ENCODE measurements at regions not wholly inside any gene's neighbourhood (a gene's known extent, or its start where the extent isn't known, plus 50 kb on each side); places are given as distances from the start of the nearest gene placed in this dataset.
A peak's percentile ranks its signal among the peaks of the same experiment; 100 is the strongest.
"Not testable (repeated sequence)": the region's sequence is repeated elsewhere in the genome, so short reads cannot be mapped to it uniquely, and the experiment has no call there.

DNA sequence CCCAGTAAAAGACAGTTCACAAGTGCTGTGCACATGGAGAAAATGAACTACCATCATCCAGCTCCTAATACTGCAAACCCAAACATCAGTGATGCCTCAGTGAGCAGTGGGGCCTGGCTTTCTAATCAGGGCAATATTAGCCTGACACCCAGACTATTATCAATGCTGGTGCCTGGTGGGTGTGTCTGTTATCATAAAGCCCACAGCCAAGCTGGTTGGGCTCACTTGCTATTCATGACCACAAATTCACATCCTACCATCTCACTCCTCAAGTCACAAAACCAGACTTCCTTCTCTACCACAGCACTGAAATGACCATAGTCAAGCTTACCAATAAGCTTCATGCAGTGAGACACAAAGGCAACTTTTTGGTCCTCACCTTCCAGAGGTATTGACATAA is 180.8 kb upstream of the PLN start:
- no peaks in the 10 kb centered on the region for H3K27me3 ChIP-seq (ENCODE audit: control insufficient read depth, insufficient read depth, low read length)
- no peaks in the 10 kb centered on the region for H3K9me3 ChIP-seq (replicated peaks; ENCODE audit: low read length)
- peaks cover 2% of the 10 kb centered on the region for H3K4me1 ChIP-seq (ENCODE audit: control insufficient read depth, insufficient read depth, low read length)
- no peaks in the 10 kb centered on the region for H3K36me3 ChIP-seq (ENCODE audit: insufficient read depth, low read length)
- H3K4me2 ChIP-seq (ENCODE audit: low read length), result no peak overlapping the region
- no peak overlapping the region for H3K4me3 ChIP-seq (ENCODE audit: low read length)
- H3K9ac ChIP-seq (ENCODE audit: low read depth, low read length), result no peak overlapping the region

DNA sequence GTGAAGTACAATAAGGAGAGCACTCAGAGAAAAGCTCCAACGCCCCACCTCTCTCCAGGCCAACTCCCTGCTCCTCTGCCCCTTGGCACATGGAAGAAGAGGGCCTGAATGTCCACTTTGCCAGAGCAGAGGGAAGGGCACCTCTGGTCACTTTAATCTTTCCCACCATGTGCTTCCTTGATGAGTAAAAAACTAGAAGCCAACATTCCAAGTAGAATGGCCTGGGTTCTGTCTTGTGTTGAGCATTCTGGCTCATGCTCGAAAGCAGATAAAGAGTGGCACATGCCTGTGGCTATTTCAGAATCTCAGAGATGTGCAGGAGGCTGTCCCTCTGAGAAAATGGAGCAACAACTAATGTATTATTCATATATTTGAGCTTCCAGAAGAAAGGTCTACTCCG is 177.4 kb upstream of the PLN start:
- peaks cover 5% of the 10 kb centered on the region for H3K4me1 ChIP-seq (ENCODE audit: control insufficient read depth, insufficient read depth, low read length)
- H3K9ac ChIP-seq (ENCODE audit: low read depth, low read length), result no peak overlapping the region
- H3K27me3 ChIP-seq (ENCODE audit: control insufficient read depth, insufficient read depth, low read length), result no peaks in the 10 kb centered on the region
- no peak overlapping the region for H3K4me2 ChIP-seq (ENCODE audit: low read length)
- H3K36me3 ChIP-seq (ENCODE audit: insufficient read depth, low read length), result no peaks in the 10 kb centered on the region
- no peak overlapping the region for H3K4me3 ChIP-seq (ENCODE audit: low read length)
- no peaks in the 10 kb centered on the region for H3K9me3 ChIP-seq (replicated peaks; ENCODE audit: low read length)

DNA sequence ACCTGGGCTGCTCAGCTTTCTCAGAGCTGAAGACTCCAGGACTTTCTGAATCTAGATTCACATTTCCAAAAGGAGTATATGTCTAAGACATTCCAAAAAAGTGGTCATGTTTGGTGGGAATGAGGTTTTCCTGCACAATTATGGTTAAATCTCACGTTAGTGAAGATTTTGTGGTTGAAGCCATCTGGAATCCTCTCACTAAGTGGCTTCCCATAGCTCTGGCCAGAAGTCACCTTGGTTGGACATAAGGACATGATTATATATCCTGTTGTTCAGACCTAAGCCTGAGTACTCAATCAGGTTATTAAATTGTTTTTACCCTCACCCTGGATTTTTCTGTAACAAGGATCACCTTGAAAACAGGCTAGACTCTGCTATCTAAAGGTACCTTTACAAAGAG is 176.1 kb upstream of the PLN start:
- no peaks in the 10 kb centered on the region for H3K27me3 ChIP-seq (ENCODE audit: control insufficient read depth, insufficient read depth, low read length)
- no peak overlapping the region for H3K4me2 ChIP-seq (ENCODE audit: low read length)
- H3K36me3 ChIP-seq (ENCODE audit: insufficient read depth, low read length), result no peaks in the 10 kb centered on the region
- H3K4me1 ChIP-seq (ENCODE audit: control insufficient read depth, insufficient read depth, low read length), result peaks cover 5% of the 10 kb centered on the region
- no peaks in the 10 kb centered on the region for H3K9me3 ChIP-seq (replicated peaks; ENCODE audit: low read length)
- no peak overlapping the region for H3K4me3 ChIP-seq (ENCODE audit: low read length)
- H3K9ac ChIP-seq (ENCODE audit: low read depth, low read length), result no peak overlapping the region

DNA sequence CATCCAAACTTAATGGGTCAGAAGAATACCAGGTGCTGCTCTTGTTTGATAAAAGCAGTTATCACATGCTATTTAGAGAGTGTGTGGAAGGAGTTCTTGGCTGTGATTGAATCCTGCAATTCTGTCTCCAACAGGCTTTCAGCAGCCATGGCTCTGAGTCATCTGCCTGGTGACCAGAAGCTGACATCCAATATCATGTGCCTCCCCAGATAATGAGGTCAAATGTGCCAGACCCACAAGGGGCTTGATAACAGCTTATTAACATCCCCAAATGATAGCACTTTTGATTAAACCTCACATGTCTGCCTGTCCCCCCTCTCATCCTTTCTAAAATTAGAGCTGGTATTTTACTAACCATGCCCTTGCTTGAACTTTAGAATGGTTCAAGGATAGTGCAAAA is 175.7 kb upstream of the PLN start:
- Histone ChIP-seq H3K4me3 (ENCODE audit: low read length) (no peak overlapping the region), H3K4me1 (ENCODE audit: control insufficient read depth, insufficient read depth, low read length) (peaks cover 5% of the 10 kb centered on the region), H3K36me3 (ENCODE audit: insufficient read depth, low read length) (no peaks in the 10 kb centered on the region), H3K9me3 (replicated peaks; ENCODE audit: low read length) (no peaks in the 10 kb centered on the region), H3K9ac (ENCODE audit: low read depth, low read length) (no peak overlapping the region), H3K27me3 (ENCODE audit: control insufficient read depth, insufficient read depth, low read length) (no peaks in the 10 kb centered on the region), H3K4me2 (ENCODE audit: low read length) (no peak overlapping the region)

DNA sequence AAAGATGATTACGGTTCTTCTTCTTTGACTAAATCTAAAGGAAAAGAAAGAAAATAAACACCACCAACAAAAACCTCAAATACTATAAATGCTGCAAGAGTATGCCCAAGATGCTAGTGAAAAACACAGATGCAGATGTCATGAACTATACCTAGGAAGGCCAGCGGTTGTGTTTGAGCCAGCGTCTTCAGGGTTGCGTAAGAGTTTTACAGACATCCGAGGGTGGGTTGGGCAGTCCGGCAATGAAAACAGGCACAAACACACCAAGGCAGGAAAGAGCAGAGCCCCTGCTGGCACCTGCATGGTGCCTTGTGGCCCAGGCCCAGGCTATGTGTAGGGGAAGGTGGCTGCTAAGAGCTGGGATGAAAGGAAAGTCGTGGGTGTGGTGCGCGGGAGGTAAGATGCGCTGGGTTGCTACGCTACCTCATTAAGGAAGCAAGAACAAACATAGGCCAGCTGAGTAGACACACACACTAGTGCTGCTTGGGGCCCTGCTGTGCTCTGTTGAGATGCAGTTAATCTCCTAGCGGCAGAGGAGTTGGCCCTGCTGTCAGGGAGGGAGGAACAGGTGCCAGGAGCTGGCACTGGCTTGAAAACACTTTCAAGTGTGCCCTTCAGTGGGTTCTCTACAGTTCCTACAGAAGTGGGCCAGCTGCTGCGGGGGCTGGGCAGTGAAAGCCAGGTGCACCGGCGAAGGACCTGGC is 170.2 kb upstream of the PLN start:
- no peaks in the 10 kb centered on the region for H3K36me3 ChIP-seq (ENCODE audit: insufficient read depth, low read length)

DNA sequence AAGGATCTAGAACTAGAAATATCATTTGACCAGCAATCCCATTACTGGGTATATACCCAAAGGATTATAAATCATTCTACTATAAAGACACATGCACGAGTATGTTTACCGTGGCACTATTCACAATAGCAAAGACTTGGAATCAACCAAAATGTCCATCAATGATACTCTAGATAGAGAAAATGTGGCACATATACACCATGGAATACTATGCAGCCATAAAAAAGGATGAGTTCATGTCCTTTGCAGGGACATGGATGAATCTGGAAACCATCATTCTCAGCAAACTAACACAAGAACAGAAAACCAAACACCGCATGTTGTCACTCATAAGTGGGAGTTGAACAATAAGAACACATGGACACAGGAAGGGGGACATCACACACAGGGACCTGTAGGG is 167.5 kb upstream of the PLN start:
- H3K4me1 ChIP-seq (ENCODE audit: control insufficient read depth, insufficient read depth, low read length); H3K4me3 ChIP-seq (ENCODE audit: low read length); H3K9ac ChIP-seq (ENCODE audit: low read depth, low read length); H3K27me3 ChIP-seq (ENCODE audit: control insufficient read depth, insufficient read depth, low read length); H3K36me3 ChIP-seq (ENCODE audit: insufficient read depth, low read length); H3K9me3 ChIP-seq (replicated peaks; ENCODE audit: low read length); H3K4me2 ChIP-seq (ENCODE audit: low read length): not testable (repeated sequence)

More for the DNA sequence above, 170.2 kb upstream of the PLN start:
- H3K9me3 ChIP-seq (replicated peaks; ENCODE audit: low read length), result no peaks in the 10 kb centered on the region
- no peak overlapping the region for H3K4me3 ChIP-seq (ENCODE audit: low read length)
- no peaks in the 10 kb centered on the region for H3K27me3 ChIP-seq (ENCODE audit: control insufficient read depth, insufficient read depth, low read length)
- H3K9ac ChIP-seq (ENCODE audit: low read depth, low read length), result no peak overlapping the region
- no peaks in the 10 kb centered on the region for H3K4me1 ChIP-seq (ENCODE audit: control insufficient read depth, insufficient read depth, low read length)
- no peak overlapping the region for H3K4me2 ChIP-seq (ENCODE audit: low read length)

DNA sequence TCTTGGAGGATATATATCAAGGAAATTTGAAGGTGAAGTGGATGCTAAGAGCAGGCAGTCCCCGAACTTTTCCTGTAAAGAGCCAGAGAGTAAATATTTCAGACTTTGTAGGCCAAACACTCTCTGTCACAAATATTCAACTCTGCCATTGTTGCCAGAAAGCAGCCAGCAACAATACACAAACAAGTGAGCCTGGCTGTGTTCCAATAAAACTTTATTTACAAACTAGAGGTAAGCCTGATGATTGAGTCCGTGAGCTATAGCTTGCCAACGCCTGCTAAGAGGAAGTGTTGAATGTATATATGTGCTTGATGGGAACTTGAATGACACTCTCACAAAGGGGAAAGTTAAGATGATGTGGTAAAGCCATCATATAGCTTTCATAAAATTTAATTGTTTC is 166.0 kb upstream of the PLN start:
- H3K9me3 ChIP-seq (replicated peaks; ENCODE audit: low read length), result no peaks in the 10 kb centered on the region
- H3K36me3 ChIP-seq (ENCODE audit: insufficient read depth, low read length), result no peaks in the 10 kb centered on the region
- no peak overlapping the region for H3K4me3 ChIP-seq (ENCODE audit: low read length)
- no peak overlapping the region for H3K4me2 ChIP-seq (ENCODE audit: low read length)
- peaks cover 9% of the 10 kb centered on the region for H3K4me1 ChIP-seq (ENCODE audit: control insufficient read depth, insufficient read depth, low read length)
- no peak overlapping the region for H3K9ac ChIP-seq (ENCODE audit: low read depth, low read length)
- no peaks in the 10 kb centered on the region for H3K27me3 ChIP-seq (ENCODE audit: control insufficient read depth, insufficient read depth, low read length)

DNA sequence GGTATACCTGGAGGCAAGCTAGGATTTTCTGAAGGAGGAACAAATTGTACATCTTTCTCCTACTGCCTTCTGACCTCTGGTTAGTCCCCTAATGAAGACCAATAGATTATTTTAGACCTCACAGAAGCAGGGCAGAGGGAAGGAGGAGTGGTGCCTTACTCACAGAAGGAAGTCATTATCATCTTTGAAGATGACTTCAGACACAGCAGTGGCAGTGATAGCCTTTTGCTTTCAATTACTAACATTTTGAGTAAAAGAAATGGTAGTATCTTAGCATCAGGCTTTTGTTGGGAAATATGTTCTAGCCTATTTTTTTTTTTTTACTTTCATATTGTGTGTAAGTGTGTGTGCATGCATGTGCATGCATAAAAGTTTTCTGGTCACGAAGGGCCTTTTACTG is 164.2 kb upstream of the PLN start:
- H3K36me3 ChIP-seq (ENCODE audit: insufficient read depth, low read length), result no peaks in the 10 kb centered on the region

DNA sequence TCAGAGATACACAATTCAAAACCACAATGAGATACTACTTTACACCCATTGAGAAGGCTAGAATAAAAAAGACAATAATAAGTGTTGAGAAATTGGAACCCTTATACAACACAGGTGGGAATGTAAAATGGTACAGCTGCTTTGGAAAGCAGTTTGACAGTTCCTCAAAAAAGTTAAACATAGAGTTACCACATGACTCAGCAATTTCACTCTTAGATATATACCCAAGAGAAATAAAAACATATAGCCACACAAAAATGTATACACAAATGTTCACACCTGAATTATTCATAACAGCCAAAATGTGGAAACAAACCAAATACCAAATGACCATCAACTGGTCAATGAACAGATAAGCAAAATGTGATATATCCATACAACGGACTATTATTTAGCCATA is 161.1 kb upstream of the PLN start:
- no peak overlapping the region for H3K4me3 ChIP-seq (ENCODE audit: low read length)
- no peaks in the 10 kb centered on the region for H3K36me3 ChIP-seq (ENCODE audit: insufficient read depth, low read length)
- no peak overlapping the region for H3K4me2 ChIP-seq (ENCODE audit: low read length)
- H3K27me3 ChIP-seq (ENCODE audit: control insufficient read depth, insufficient read depth, low read length), result no peaks in the 10 kb centered on the region
- H3K4me1 ChIP-seq (ENCODE audit: control insufficient read depth, insufficient read depth, low read length), result peaks cover 32% of the 10 kb centered on the region
- no peaks in the 10 kb centered on the region for H3K9me3 ChIP-seq (replicated peaks; ENCODE audit: low read length)
- no peak overlapping the region for H3K9ac ChIP-seq (ENCODE audit: low read depth, low read length)

More for the DNA sequence above, 164.2 kb upstream of the PLN start:
- H3K4me3 ChIP-seq (ENCODE audit: low read length), result no peak overlapping the region
- H3K27me3 ChIP-seq (ENCODE audit: control insufficient read depth, insufficient read depth, low read length), result no peaks in the 10 kb centered on the region
- peaks cover 25% of the 10 kb centered on the region for H3K4me1 ChIP-seq (ENCODE audit: control insufficient read depth, insufficient read depth, low read length)
- no peaks in the 10 kb centered on the region for H3K9me3 ChIP-seq (replicated peaks; ENCODE audit: low read length)
- H3K9ac ChIP-seq (ENCODE audit: low read depth, low read length), result no peak overlapping the region
- peak overlapping the region; percentile 28 for H3K4me2 ChIP-seq (ENCODE audit: low read length)

DNA sequence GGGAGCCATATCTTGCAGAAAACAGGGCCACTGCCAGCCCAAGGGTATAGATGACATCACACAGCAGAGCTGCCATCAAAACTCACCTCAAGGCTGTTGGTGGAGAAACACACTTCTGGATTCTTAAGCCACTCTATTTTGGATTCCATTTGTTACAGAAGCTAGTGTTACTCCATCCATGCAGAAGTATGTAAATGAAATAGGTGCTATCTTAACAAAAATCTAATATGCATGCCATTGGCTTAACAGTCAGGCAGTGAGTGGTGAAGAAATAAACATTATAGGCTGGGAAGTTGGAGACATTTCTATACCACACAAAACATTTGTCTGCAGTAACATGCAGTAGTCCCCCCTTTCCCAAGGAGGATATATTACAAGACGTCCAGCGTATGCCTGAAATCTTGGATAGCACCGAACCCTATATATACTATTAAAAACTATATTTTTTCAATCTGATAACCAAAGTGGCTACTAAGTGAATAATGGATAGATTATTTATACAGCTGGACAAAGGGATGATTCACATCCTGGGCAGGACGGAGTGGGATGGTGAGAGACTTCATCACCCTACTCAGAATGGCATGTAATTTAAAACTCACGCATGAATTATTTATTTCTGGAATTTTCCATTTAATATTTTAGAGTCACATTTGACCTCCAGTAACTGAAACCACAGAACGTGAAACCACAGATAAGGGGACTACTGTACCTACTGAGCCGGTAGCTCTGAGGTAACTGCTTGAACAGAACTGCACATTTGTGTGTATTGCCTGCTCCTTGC is 160.0 kb upstream of the PLN start:
- H3K4me2 ChIP-seq (ENCODE audit: low read length), result peak overlapping the region; percentile 73
- H3K4me1 ChIP-seq (ENCODE audit: control insufficient read depth, insufficient read depth, low read length), result peaks cover 32% of the 10 kb centered on the region
- no peaks in the 10 kb centered on the region for H3K27me3 ChIP-seq (ENCODE audit: control insufficient read depth, insufficient read depth, low read length)
- H3K9ac ChIP-seq (ENCODE audit: low read depth, low read length), result peak overlapping the region; percentile 52
- no peaks in the 10 kb centered on the region for H3K9me3 ChIP-seq (replicated peaks; ENCODE audit: low read length)
- H3K36me3 ChIP-seq (ENCODE audit: insufficient read depth, low read length), result no peaks in the 10 kb centered on the region
- peak overlapping the region; percentile 48 for H3K4me3 ChIP-seq (ENCODE audit: low read length)

DNA sequence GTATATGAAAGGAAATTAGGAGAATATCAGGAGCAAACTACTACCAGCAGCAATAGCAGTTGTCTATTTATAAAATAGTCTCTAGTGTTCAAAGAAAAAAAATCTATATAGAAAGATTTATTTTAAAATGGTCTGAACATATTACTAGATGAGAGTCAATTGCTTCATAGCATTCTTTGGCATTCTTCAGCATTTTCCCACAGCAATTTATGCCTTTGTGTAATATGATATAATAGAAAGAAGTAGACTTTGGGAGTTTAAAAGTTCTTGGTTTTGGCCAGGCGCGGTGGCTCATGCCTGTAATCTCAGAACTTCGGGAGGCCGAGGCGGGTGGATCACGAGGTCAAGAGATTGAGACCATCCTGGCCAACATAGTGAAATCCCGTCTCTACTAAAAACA is 157.0 kb upstream of the PLN start:
- H3K27me3 ChIP-seq (ENCODE audit: control insufficient read depth, insufficient read depth, low read length), result no peaks in the 10 kb centered on the region
- no peaks in the 10 kb centered on the region for H3K9me3 ChIP-seq (replicated peaks; ENCODE audit: low read length)
- H3K4me3 ChIP-seq (ENCODE audit: low read length), result no peak overlapping the region
- H3K4me2 ChIP-seq (ENCODE audit: low read length), result no peak overlapping the region
- H3K9ac ChIP-seq (ENCODE audit: low read depth, low read length), result no peak overlapping the region
- no peaks in the 10 kb centered on the region for H3K36me3 ChIP-seq (ENCODE audit: insufficient read depth, low read length)
- H3K4me1 ChIP-seq (ENCODE audit: control insufficient read depth, insufficient read depth, low read length), result peaks cover 23% of the 10 kb centered on the region

DNA sequence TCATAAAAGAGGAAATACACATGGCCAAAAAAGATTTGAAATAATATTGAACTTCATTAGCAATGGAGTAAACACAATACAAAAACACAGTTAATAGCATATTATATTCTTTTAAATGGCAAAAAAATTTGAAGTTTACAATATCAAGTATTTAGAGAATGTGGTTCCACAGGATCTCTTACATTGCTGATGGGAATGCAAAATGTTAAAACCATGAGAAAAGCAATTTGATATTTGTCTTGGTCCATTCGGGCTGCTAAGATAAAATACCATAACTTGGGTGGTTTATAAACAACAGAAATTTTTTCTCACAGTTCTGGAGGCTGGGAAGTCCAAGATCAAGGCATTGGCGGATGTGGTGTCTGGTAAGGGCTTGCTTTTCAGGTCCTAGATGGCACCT is 154.0 kb upstream of the PLN start:
- Histone ChIP-seq H3K9ac (ENCODE audit: low read depth, low read length) (no peak overlapping the region), H3K9me3 (replicated peaks; ENCODE audit: low read length) (no peaks in the 10 kb centered on the region), H3K4me1 (ENCODE audit: control insufficient read depth, insufficient read depth, low read length) (peaks cover 5% of the 10 kb centered on the region), H3K36me3 (ENCODE audit: insufficient read depth, low read length) (no peaks in the 10 kb centered on the region), H3K4me3 (ENCODE audit: low read length) (no peak overlapping the region), H3K27me3 (ENCODE audit: control insufficient read depth, insufficient read depth, low read length) (no peaks in the 10 kb centered on the region), H3K4me2 (ENCODE audit: low read length) (no peak overlapping the region)
